C4-2B (cell line): ENCODE measurements at regions not wholly inside any gene's neighbourhood (a gene's known extent, or its start where the extent isn't known, plus 50 kb on each side); places are given as distances from the start of the nearest gene placed in this dataset.
"Not testable (repeated sequence)": the region's sequence is repeated elsewhere in the genome, so short reads cannot be mapped to it uniquely, and the experiment has no call there.

Experiments used
- ZFX ChIP-seq: fragments of 450-650 bp; IDR thresholded peaks from 2 replicates; pipeline ENCODE4 v1.6.1; 2017
- TF ChIP-seq, protein P1 (sequence below): fragments of 450-650 bp; conservative IDR thresholded peaks from 2 replicates; pipeline ENCODE4 v1.5.1; 2017; ENCODE audit warnings: mild to moderate bottlenecking

DNA sequence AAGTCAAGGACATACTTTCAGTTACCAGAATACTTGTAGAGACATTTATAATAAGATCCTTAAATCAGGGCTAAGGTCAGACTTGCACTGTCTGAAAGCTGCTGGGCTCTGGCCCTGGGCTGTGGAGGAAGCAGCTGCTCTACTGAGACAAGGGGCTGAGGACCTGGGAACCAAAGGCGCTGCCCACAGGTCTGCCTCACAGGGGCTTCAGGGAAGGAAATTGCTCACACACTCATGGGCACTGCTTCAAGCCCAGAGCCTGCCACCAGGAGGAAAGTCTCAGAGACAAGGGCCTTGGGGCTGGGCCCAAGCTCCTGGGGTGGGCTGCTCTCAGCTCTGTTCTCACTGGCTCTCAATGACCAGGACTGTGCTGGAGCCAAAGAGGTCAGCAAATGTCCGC lies 614.1 kb downstream of the RPIA start:
- TF ChIP-seq, protein P1, sequence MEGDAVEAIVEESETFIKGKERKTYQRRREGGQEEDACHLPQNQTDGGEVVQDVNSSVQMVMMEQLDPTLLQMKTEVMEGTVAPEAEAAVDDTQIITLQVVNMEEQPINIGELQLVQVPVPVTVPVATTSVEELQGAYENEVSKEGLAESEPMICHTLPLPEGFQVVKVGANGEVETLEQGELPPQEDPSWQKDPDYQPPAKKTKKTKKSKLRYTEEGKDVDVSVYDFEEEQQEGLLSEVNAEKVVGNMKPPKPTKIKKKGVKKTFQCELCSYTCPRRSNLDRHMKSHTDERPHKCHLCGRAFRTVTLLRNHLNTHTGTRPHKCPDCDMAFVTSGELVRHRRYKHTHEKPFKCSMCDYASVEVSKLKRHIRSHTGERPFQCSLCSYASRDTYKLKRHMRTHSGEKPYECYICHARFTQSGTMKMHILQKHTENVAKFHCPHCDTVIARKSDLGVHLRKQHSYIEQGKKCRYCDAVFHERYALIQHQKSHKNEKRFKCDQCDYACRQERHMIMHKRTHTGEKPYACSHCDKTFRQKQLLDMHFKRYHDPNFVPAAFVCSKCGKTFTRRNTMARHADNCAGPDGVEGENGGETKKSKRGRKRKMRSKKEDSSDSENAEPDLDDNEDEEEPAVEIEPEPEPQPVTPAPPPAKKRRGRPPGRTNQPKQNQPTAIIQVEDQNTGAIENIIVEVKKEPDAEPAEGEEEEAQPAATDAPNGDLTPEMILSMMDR, result not testable (repeated sequence)
- not testable (repeated sequence) for TF ChIP-seq ZFX
